Transverse colon (tissue), 4 donors: ENCODE measurements at regions not wholly inside any gene's neighbourhood (a gene's known extent, or its start where the extent isn't known, plus 50 kb on each side); places are given as distances from the start of the nearest gene placed in this dataset.

Experiments
- DNase-seq: peaks from one replicate; pipeline ENCODE4 v3.0.0-alpha.2; 2019
- H3K27ac ChIP-seq, 4 donors: fragments of 200-600 bp; sonication (generic); 2 replicates each; pipeline ENCODE4 v1.5.1; 2016 to 2018; ENCODE audit warnings: inconsistent platforms in 4 of 4
- H3K27me3 ChIP-seq: fragments of 200-600 bp; sonication (generic); 2 replicates; pipeline ENCODE4 v1.5.1; 2017; ENCODE audit warnings: inconsistent platforms
- H3K36me3 ChIP-seq, 4 donors: fragments of 200-600 bp; sonication (generic); 2 replicates each; pipeline ENCODE4 v1.5.1; 2017 to 2019; ENCODE audit warnings: inconsistent platforms in 4 of 4
- H3K4me1 ChIP-seq, 4 donors: fragments of 200-600 bp; sonication (generic); 2 replicates each; pipeline ENCODE4 v1.5.1; 2017 to 2020; ENCODE audit warnings: inconsistent platforms in 4 of 4
- H3K4me3 ChIP-seq, 4 donors: fragments of 200-600 bp; sonication (generic); 1 replicate in 1 of 4; 2 replicates in 3 of 4; pipeline versions ENCODE4 v1.5.1 to v1.6.1; 2017 to 2019; ENCODE audit warnings: inconsistent platforms in 4 of 4
- H3K9me3 ChIP-seq, 2 donors: fragments of 200-600 bp; sonication (generic); 2 replicates each; pipeline ENCODE4 v1.5.1; 2017 to 2019; ENCODE audit warnings: inconsistent platforms in 2 of 2
- EP300 ChIP-seq: sonication (generic); formaldehyde crosslinking; IDR thresholded peaks from one replicate; pipeline ENCODE4 v1.6.1; 2017; ENCODE audit warnings: antibody characterized with exemption, low read depth
- POLR2A ChIP-seq: fragments of 450-650 bp; IDR thresholded peaks from one replicate; pipeline ENCODE4 v1.6.1; 2016; ENCODE audit warnings: antibody characterized with exemption, mild to moderate bottlenecking, moderate library complexity
- POLR2AphosphoS5 ChIP-seq, 3 donors: sonication (generic); formaldehyde crosslinking; IDR thresholded peaks; one replicate each; pipeline ENCODE4 v1.6.1; 2016; ENCODE audit warnings: antibody characterized with exemption in 3 of 3
- WGBS, 2 donors: methylation state at CpG; one replicate each; pipeline ENCODE4 v1.1.5; 2018; ENCODE audit warnings: low coverage in 1 of 2; 5-methylcytosine and 5-hydroxymethylcytosine counted together
- in situ Hi-C, 4 donors: fragments of 200-750 bp; cut with MboI; loops; one replicate each; pipeline versions ENCODE4 v1.15.0 to v1.15.1; 2017; ENCODE audit warnings: low sequenced_read_pairs in 3 of 4, low pct_ligation_motif_present in 1 of 4, low pct_unique_long_range_greater_than_20kb in 1 of 4
- intact Hi-C: fragments of 100-400 bp; cut with DNase I; formaldehyde crosslinking; loops from one replicate; pipeline ENCODE4 v1.15.1; 2023; ENCODE audit warnings: low total_unique reads
- TF ChIP-seq, protein P1 (sequence below), 5 experiments: fragments of 200-600 bp in 3 of 5; fragments of 450-650 bp in 2 of 5; sonication (generic) in 3 of 5; IDR thresholded peaks; 1 replicate in 2 of 5; 2 replicates in 3 of 5; pipeline ENCODE4 v1.5.1; 2016 to 2017; ENCODE audit warnings: antibody characterized with exemption in 5 of 5, inconsistent platforms in 3 of 5, mild to moderate bottlenecking in 2 of 5, moderate library complexity in 1 of 5

DNA sequence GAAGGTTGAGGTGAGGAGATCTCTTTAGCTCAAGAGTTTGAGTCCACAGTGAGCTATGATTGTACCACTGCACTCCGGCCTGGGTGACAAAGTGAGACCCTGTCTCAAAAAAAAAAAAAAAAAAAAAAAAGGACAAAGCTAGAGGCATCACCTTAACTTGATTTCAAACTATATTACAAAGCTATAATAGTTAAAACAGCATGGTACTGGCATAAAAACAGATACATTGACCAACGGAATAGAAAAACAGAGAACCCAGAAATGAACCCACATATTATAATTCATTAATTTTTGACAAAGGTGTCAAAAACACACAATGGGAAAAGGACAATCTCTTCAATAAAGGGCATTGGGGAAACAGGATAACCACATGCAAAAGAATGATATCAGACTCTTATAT is 50.8 kb upstream of the MBOAT1 start:
- DNase-seq: no peak
- in situ Hi-C loops (no loop called here), intact Hi-C loops (no loop called here)
- no peaks in the 10 kb centered on the region for H3K36me3 ChIP-seq
- WGBS, 2 donors: 92 to 97% methylated on average over 2 of the region's 2 CpGs
- H3K9me3 ChIP-seq: peaks cover 3 to 5% of the 10 kb centered on the region in 2 donors
- no peaks in the 10 kb centered on the region for H3K27me3 ChIP-seq
- no peaks in the 10 kb centered on the region for H3K4me1 ChIP-seq
- no peak overlapping the region for H3K4me3 ChIP-seq
- TF ChIP-seq, protein P1, sequence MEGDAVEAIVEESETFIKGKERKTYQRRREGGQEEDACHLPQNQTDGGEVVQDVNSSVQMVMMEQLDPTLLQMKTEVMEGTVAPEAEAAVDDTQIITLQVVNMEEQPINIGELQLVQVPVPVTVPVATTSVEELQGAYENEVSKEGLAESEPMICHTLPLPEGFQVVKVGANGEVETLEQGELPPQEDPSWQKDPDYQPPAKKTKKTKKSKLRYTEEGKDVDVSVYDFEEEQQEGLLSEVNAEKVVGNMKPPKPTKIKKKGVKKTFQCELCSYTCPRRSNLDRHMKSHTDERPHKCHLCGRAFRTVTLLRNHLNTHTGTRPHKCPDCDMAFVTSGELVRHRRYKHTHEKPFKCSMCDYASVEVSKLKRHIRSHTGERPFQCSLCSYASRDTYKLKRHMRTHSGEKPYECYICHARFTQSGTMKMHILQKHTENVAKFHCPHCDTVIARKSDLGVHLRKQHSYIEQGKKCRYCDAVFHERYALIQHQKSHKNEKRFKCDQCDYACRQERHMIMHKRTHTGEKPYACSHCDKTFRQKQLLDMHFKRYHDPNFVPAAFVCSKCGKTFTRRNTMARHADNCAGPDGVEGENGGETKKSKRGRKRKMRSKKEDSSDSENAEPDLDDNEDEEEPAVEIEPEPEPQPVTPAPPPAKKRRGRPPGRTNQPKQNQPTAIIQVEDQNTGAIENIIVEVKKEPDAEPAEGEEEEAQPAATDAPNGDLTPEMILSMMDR (IDR thresholded peaks at IDR 0.05): no peak
- TF ChIP-seq EP300 (no peak), POLR2AphosphoS5 (IDR thresholded peaks at IDR 0.05) (no peak), POLR2A (no peak)
- no peak overlapping the region for H3K27ac ChIP-seq

DNA sequence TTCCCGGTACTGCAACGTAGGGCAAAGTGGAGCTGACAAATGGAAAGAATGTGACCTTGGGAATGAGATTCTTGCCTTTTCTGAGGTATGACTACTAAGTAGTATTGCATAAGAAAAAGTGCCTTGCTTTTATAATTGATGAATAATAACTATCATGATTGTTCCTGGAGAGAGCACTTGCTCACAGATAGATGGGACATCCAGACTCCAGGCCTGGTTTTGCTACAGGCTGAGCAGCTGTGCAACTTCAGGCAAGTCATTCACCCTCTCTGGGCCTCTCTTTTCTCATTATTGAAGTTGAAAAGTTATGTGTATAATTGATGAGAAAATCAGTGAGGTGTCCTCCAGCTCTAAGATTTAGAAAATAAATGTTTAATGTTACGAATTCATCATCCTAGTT is 53.6 kb upstream of the MBOAT1 start:
- Histone ChIP-seq H3K4me1 (peaks cover 0 to 3% (median 0%) of the 10 kb centered on the region in 4 donors), H3K4me3 (no peak overlapping the region), H3K27me3 (no peaks in the 10 kb centered on the region), H3K36me3 (no peaks in the 10 kb centered on the region), H3K27ac (no peak overlapping the region), H3K9me3 (peaks cover 3 to 5% of the 10 kb centered on the region in 2 donors)
- DNase-seq: no peak
- 85 to 100% methylated on average over 2 to 3 of the region's 3 CpGs for WGBS, 2 donors
- in situ Hi-C loops: no loop called here
- intact Hi-C loops: no loop called here
- no peak for TF ChIP-seq POLR2AphosphoS5 (IDR thresholded peaks at IDR 0.05)
- TF ChIP-seq EP300: no peak
- no peak for TF ChIP-seq POLR2A
- TF ChIP-seq, protein P1 (IDR thresholded peaks at IDR 0.05): no peak

DNA sequence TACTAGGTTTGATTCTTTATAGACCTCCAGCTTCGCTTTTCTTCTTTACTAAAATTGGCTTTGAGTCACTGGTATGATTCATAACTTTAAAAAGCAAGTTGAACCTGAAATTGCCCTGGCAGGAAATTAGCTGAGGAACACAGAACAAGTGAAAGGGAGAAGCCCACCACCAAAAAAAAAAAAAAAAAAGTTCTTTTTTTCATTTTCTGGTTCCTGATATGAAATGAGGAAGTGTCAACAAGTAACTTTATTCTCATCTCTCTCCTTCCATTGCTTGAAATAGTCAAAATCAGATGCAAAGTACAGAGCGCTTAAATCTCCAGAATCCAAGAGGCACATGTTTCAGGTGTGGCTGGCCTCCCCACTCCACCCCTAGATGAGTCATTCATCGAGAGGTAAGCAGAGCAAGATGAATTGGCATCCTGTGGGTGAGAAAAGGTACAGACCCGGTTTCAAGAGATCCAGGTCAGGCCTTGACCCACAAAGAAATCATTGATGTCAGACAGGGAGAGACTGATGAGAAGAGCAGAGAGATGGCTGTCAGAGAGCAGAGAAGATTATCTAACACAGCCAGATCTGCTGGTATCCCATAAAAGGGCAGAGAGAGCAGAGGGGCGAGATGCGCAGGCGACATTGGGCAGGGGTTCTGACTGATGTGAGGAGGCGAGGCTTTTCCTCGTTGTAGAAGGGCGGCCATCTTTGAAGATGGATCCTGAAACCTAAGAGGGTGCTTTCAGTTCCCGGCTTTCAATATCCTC is 54.8 kb upstream of the MBOAT1 start:
- in situ Hi-C loops: no loop called here
- Histone ChIP-seq H3K36me3 (no peaks in the 10 kb centered on the region), H3K27ac (no peak overlapping the region), H3K4me1 (peaks cover 0 to 3% (median 0%) of the 10 kb centered on the region in 4 donors), H3K9me3 (peaks cover 3 to 5% of the 10 kb centered on the region in 2 donors), H3K27me3 (no peaks in the 10 kb centered on the region), H3K4me3 (no peak overlapping the region)
- 77 to 79% methylated on average over 9 to 11 of the region's 11 CpGs for WGBS, 2 donors
- TF ChIP-seq EP300: no peak
- TF ChIP-seq POLR2A: no peak
- no peak for TF ChIP-seq POLR2AphosphoS5 (IDR thresholded peaks at IDR 0.05)
- TF ChIP-seq, protein P1 (IDR thresholded peaks at IDR 0.05): no peak
- no peak for DNase-seq
- intact Hi-C loops: no loop called here

DNA sequence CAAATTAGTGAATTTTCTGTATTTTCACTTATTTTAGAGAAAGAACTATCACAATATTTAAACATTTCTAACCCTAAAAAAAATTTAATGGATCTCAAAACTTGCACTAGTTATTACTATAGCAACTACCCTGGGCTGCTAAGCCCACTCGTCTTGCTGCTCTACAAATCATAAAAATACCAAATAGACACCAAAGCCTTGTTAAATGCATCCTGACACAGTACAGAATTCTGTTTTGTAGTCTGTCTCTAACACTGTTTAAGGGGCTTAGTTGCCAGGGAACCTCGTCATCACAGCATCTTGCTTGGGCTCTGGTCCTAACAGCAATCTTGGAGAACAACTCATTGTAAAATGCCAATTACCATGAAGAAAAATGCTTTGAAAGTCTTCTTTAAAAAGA is 56.9 kb upstream of the MBOAT1 start:
- WGBS, 2 donors: 71 to 77% methylated on average over 1 to 2 of the region's 2 CpGs

More for the DNA sequence above, 56.9 kb upstream of the MBOAT1 start:
- no peaks in the 10 kb centered on the region for H3K9me3 ChIP-seq
- intact Hi-C loops: no loop called here
- no peak overlapping the region for H3K27ac ChIP-seq
- H3K36me3 ChIP-seq: no peaks in the 10 kb centered on the region
- TF ChIP-seq POLR2A (no peak), POLR2AphosphoS5 (IDR thresholded peaks at IDR 0.05) (peak in 1 of 3 donors; percentile 40)
- no peak overlapping the region for H3K4me3 ChIP-seq
- DNase-seq: no peak
- H3K4me1 ChIP-seq: peaks cover 0 to 3% (median 0%) of the 10 kb centered on the region in 4 donors
- H3K27me3 ChIP-seq: no peaks in the 10 kb centered on the region
- in situ Hi-C loops: no loop called here
